ENCODE measurements at regions not wholly inside any gene's neighbourhood (a gene's known extent, or its start where the extent isn't known, plus 50 kb on each side); places are given as distances from the start of the nearest gene placed in this dataset.
"Not testable (repeated sequence)": the region's sequence is repeated elsewhere in the genome, so short reads cannot be mapped to it uniquely, and the experiment has no call there.

- H3K9me2 ChIP-seq (replicated peaks; ENCODE audit: low read depth, low read length): no peaks in the 10 kb centered on the region
Observed at GRCh38 chr12:72889791-72890190, 617.6 kb downstream of the TRHDE start.

DNA sequence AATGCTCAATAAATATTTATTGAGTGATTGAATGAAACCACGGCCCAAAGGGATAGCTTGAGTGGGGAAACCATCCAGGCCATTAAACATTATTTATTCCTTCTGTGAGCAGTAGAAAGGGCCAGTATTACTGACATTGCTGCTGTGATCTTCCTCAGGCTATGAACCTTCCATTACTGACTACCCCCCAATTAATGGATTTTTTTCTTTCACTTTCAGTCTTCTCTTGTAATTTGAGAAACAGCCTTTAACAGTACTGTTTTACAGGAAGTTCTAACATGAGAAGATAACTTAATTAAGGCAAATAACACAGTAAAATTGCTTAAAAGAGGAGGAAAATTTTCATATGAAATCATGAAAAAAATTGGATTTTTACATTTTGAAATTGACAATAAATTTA, 629.5 kb downstream of the TRHDE start:
- Histone ChIP-seq H3K9me2 (replicated peaks; ENCODE audit: low read depth, low read length) (no peaks in the 10 kb centered on the region), H3K4me1 (ENCODE audit: insufficient read depth, low read length, poor library complexity, severe bottlenecking) (no peaks in the 10 kb centered on the region), H3K9ac (ENCODE audit: low read depth, low read length, poor library complexity, severe bottlenecking) (no peak overlapping the region), H3F3A (ENCODE audit: low read depth) (no peaks in the 10 kb centered on the region), H2AFZ (ENCODE audit: low read length) (peak overlapping the region; percentile 80), H3K4me2 (ENCODE audit: low read depth, low read length, poor library complexity, severe bottlenecking) (peak overlapping the region; percentile 71), H3K27me3 (ENCODE audit: insufficient read depth, low read length, poor library complexity, severe bottlenecking) (no peaks in the 10 kb centered on the region), H3K79me2 (ENCODE audit: insufficient read depth, low read length) (no peaks in the 10 kb centered on the region), H3K36me3 (ENCODE audit: insufficient read depth, low read length) (no peaks in the 10 kb centered on the region), H3K4me3 (ENCODE audit: low read length, poor library complexity, severe bottlenecking) (peak overlapping the region; percentile 63), H4K20me1 (ENCODE audit: insufficient read depth, low read length, poor library complexity, severe bottlenecking) (no peaks in the 10 kb centered on the region), H3K9me3 (ENCODE audit: insufficient read depth, low read depth, low read length) (no peaks in the 10 kb centered on the region)
- no peak for TF ChIP-seq EZH2phosphoT487 (IDR thresholded peaks at IDR 0.05; ENCODE audit: borderline replicate concordance)
- TF ChIP-seq CTCF (conservative IDR thresholded peaks at IDR 0.05; ENCODE audit: low read length): no peak

More at GRCh38 chr12:72889791-72890190, 617.6 kb downstream of the TRHDE start:
- Histone ChIP-seq H3K79me2 (ENCODE audit: insufficient read depth, low read length) (no peaks in the 10 kb centered on the region), H4K20me1 (ENCODE audit: insufficient read depth, low read length, poor library complexity, severe bottlenecking) (no peaks in the 10 kb centered on the region), H3K4me1 (ENCODE audit: insufficient read depth, low read length, poor library complexity, severe bottlenecking) (no peaks in the 10 kb centered on the region), H3K4me3 (ENCODE audit: low read length, poor library complexity, severe bottlenecking) (no peak overlapping the region), H3F3A (ENCODE audit: low read depth) (no peaks in the 10 kb centered on the region), H2AFZ (ENCODE audit: low read length) (no peak overlapping the region), H3K27me3 (ENCODE audit: insufficient read depth, low read length, poor library complexity, severe bottlenecking) (no peaks in the 10 kb centered on the region), H3K9me3 (ENCODE audit: insufficient read depth, low read depth, low read length) (no peaks in the 10 kb centered on the region), H3K4me2 (ENCODE audit: low read depth, low read length, poor library complexity, severe bottlenecking) (no peak overlapping the region), H3K36me3 (ENCODE audit: insufficient read depth, low read length) (no peaks in the 10 kb centered on the region), H3K9ac (ENCODE audit: low read depth, low read length, poor library complexity, severe bottlenecking) (no peak overlapping the region)
- TF ChIP-seq EZH2phosphoT487 (IDR thresholded peaks at IDR 0.05; ENCODE audit: borderline replicate concordance): no peak

- H3K79me2 ChIP-seq (ENCODE audit: insufficient read depth, low read length): no peaks in the 10 kb centered on the region
- no peak overlapping the region for H3K4me2 ChIP-seq (ENCODE audit: low read depth, low read length, poor library complexity, severe bottlenecking)
- H4K20me1 ChIP-seq (ENCODE audit: insufficient read depth, low read length, poor library complexity, severe bottlenecking): no peaks in the 10 kb centered on the region
- no peak overlapping the region for H3K4me3 ChIP-seq (ENCODE audit: low read length, poor library complexity, severe bottlenecking)
- H3K9me3 ChIP-seq (ENCODE audit: insufficient read depth, low read depth, low read length): no peaks in the 10 kb centered on the region
- H3K9me2 ChIP-seq (replicated peaks; ENCODE audit: low read depth, low read length): no peaks in the 10 kb centered on the region
- H3K36me3 ChIP-seq (ENCODE audit: insufficient read depth, low read length): no peaks in the 10 kb centered on the region
- H3K4me1 ChIP-seq (ENCODE audit: insufficient read depth, low read length, poor library complexity, severe bottlenecking): no peaks in the 10 kb centered on the region
- H2AFZ ChIP-seq (ENCODE audit: low read length): no peak overlapping the region
- H3K27me3 ChIP-seq (ENCODE audit: insufficient read depth, low read length, poor library complexity, severe bottlenecking): no peaks in the 10 kb centered on the region
- TF ChIP-seq EZH2phosphoT487 (IDR thresholded peaks at IDR 0.05; ENCODE audit: borderline replicate concordance): no peak
- no peak for TF ChIP-seq CTCF (conservative IDR thresholded peaks at IDR 0.05; ENCODE audit: low read length)
- H3F3A ChIP-seq (ENCODE audit: low read depth): no peaks in the 10 kb centered on the region
- H3K9ac ChIP-seq (ENCODE audit: low read depth, low read length, poor library complexity, severe bottlenecking): no peak overlapping the region
Observed at GRCh38 chr12:72925716-72926115, 653.5 kb downstream of the TRHDE start.

GRCh38 chr12:72931838-72932237, 659.7 kb downstream of the TRHDE start:
- not testable (repeated sequence) for H3K9me3 ChIP-seq (ENCODE audit: insufficient read depth, low read depth, low read length); H3K4me2 ChIP-seq (ENCODE audit: low read depth, low read length, poor library complexity, severe bottlenecking); H3K36me3 ChIP-seq (ENCODE audit: insufficient read depth, low read length); H3K27me3 ChIP-seq (ENCODE audit: insufficient read depth, low read length, poor library complexity, severe bottlenecking); H4K20me1 ChIP-seq (ENCODE audit: insufficient read depth, low read length, poor library complexity, severe bottlenecking); H2AFZ ChIP-seq (ENCODE audit: low read length); H3F3A ChIP-seq (ENCODE audit: low read depth); H3K4me3 ChIP-seq (ENCODE audit: low read length, poor library complexity, severe bottlenecking); H3K79me2 ChIP-seq (ENCODE audit: insufficient read depth, low read length); H3K9ac ChIP-seq (ENCODE audit: low read depth, low read length, poor library complexity, severe bottlenecking); H3K9me2 ChIP-seq (replicated peaks; ENCODE audit: low read depth, low read length); H3K4me1 ChIP-seq (ENCODE audit: insufficient read depth, low read length, poor library complexity, severe bottlenecking)

All from Loucy (cell line).